GM18520 (cell line): ENCODE measurements at regions not wholly inside any gene's neighbourhood (a gene's known extent, or its start where the extent isn't known, plus 50 kb on each side); places are given as distances from the start of the nearest gene placed in this dataset.

Experiments
- ATAC-seq: cut with Tn5 transposase; IDR thresholded peaks from one replicate; pipeline ENCODE4 v1.9.1; 2021; ENCODE audit not compliant: unreplicated experiment

GRCh38 chr18:27500531-27500930, 315.4 kb upstream of the CHST9 start:
- ATAC-seq = no peak

- no peak for ATAC-seq
Measured at GRCh38 chr18:27497246-27497645, 312.1 kb upstream of the CHST9 start.

GRCh38 chr18:27493182-27493581, 308.1 kb upstream of the CHST9 start:
- ATAC-seq = no peak

- no peak for ATAC-seq
Measured at GRCh38 chr18:27491772-27492171, 306.7 kb upstream of the CHST9 start.

GRCh38 chr18:27483276-27483675, 298.2 kb upstream of the CHST9 start:
- no peak for ATAC-seq

- no peak for ATAC-seq
Measured at GRCh38 chr18:27478459-27478858, 293.4 kb upstream of the CHST9 start.

GRCh38 chr18:27473318-27473717, 288.2 kb upstream of the CHST9 start:
- no peak for ATAC-seq

- no peak for ATAC-seq
Measured at GRCh38 chr18:27467073-27467472, 282.0 kb upstream of the CHST9 start.

- no peak for ATAC-seq
Measured at GRCh38 chr18:27461957-27462356, 276.8 kb upstream of the CHST9 start.

GRCh38 chr18:27449104-27449503, 264.0 kb upstream of the CHST9 start:
- no peak for ATAC-seq

- ATAC-seq = no peak
Measured at GRCh38 chr18:27447930-27448329, 262.8 kb upstream of the CHST9 start.

- no peak for ATAC-seq
Measured at GRCh38 chr18:27447451-27447881, 262.4 kb upstream of the CHST9 start.

- ATAC-seq = no peak
Measured at GRCh38 chr18:27430595-27430994, 245.5 kb upstream of the CHST9 start.

GRCh38 chr18:27428716-27429475, 243.8 kb upstream of the CHST9 start:
- no peak for ATAC-seq

GRCh38 chr18:27428120-27428519, 243.0 kb upstream of the CHST9 start:
- no peak for ATAC-seq

GRCh38 chr18:27423581-27423980, 238.5 kb upstream of the CHST9 start:
- ATAC-seq = no peak

GRCh38 chr18:27419646-27420045, 234.5 kb upstream of the CHST9 start:
- no peak for ATAC-seq

- no peak for ATAC-seq
Measured at GRCh38 chr18:27415495-27415894, 230.4 kb upstream of the CHST9 start.

- no peak for ATAC-seq
Measured at GRCh38 chr18:27414682-27415081, 229.6 kb upstream of the CHST9 start.

GRCh38 chr18:27413495-27414401, 228.6 kb upstream of the CHST9 start:
- ATAC-seq = no peak

- no peak for ATAC-seq
Measured at GRCh38 chr18:27412556-27412955, 227.4 kb upstream of the CHST9 start.

- ATAC-seq = no peak
Measured at GRCh38 chr18:27411911-27412310, 226.8 kb upstream of the CHST9 start.
